Vagina (tissue), 2 donors: ENCODE measurements at regions not wholly inside any gene's neighbourhood (a gene's known extent, or its start where the extent isn't known, plus 50 kb on each side); places are given as distances from the start of the nearest gene placed in this dataset.

ENCODE experiments used
- DNase-seq, 2 donors: peaks; one replicate each; pipeline ENCODE4 v3.0.0-alpha.2; 2017; ENCODE audit errors: extremely low spot score in 2 of 2
- H3K27ac ChIP-seq: fragments of 200-600 bp; sonication (generic); one replicate; pipeline ENCODE4 v1.5.1; 2019
- H3K27me3 ChIP-seq: fragments of 200-600 bp; sonication (generic); one replicate; pipeline ENCODE4 v1.5.1; 2019
- H3K36me3 ChIP-seq, 2 donors: fragments of 200-600 bp; sonication (generic); one replicate each; pipeline ENCODE4 v1.5.1; 2017 to 2019
- H3K4me1 ChIP-seq: fragments of 200-600 bp; sonication (generic); one replicate; pipeline ENCODE4 v1.5.1; 2019
- H3K4me3 ChIP-seq, 2 donors: fragments of 200-600 bp; sonication (generic); 1 replicate in 1 of 2; 2 replicates in 1 of 2; pipeline ENCODE4 v1.5.1; 2016 to 2019
- H3K9me3 ChIP-seq: fragments of 200-600 bp; sonication (generic); one replicate; pipeline ENCODE4 v1.5.1; 2019
- CTCF ChIP-seq, 3 experiments: fragments of 450-650 bp in 2 of 3; fragments of 200-600 bp in 1 of 3; sonication (generic) in 1 of 3; IDR thresholded peaks; one replicate each; pipeline ENCODE4 v1.5.1; 2017 to 2019; ENCODE audit warnings: antibody characterized with exemption in 3 of 3, mild to moderate bottlenecking in 2 of 3, moderate library complexity in 2 of 3
- POLR2A ChIP-seq, 2 donors: fragments of 450-650 bp; IDR thresholded peaks; one replicate each; pipeline ENCODE4 v1.6.1; 2017; ENCODE audit warnings: antibody characterized with exemption in 2 of 2, mild to moderate bottlenecking in 2 of 2, moderate library complexity in 2 of 2
- POLR2AphosphoS5 ChIP-seq, 2 donors: sonication (generic); formaldehyde crosslinking; IDR thresholded peaks; one replicate each; pipeline ENCODE4 v1.9.0; 2017; ENCODE audit warnings: antibody characterized with exemption in 2 of 2, mild to moderate bottlenecking in 2 of 2, low read depth in 1 of 2; ENCODE audit not compliant: insufficient read depth in 1 of 2
- intact Hi-C: fragments of 100-400 bp; cut with DNase I; formaldehyde crosslinking; loops from one replicate; pipeline ENCODE4 v1.15.1; 2023

DNA sequence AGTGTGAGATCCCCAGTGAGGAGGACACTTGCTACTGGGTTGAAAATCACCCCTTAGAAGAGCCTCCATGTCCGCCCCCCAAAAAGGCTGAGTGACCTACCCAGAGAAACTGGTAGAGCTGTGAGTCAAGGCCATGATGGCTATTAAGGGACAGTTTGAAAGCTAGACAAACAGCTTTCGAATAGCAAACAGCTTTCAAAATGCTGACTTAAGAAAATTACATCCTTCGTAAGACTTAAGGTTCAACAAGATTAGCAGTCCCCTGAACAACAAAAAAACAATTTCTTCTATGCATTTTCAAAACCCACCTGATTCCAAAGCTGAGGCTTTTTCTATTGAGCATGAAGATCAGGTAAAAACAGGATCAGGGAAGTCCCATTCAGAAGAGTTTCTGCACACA, 269.7 kb upstream of the SOX2 start:
- H3K4me3 ChIP-seq: no peak overlapping the region
- no peak for DNase-seq
- no peaks in the 10 kb centered on the region for H3K36me3 ChIP-seq
- intact Hi-C loops: no loop called here
- H3K27me3 ChIP-seq: no peaks in the 10 kb centered on the region
- H3K27ac ChIP-seq: no peak overlapping the region
- no peaks in the 10 kb centered on the region for H3K9me3 ChIP-seq
- no peaks in the 10 kb centered on the region for H3K4me1 ChIP-seq
- TF ChIP-seq POLR2AphosphoS5 (IDR thresholded peaks at IDR 0.05; ENCODE audit: insufficient read depth in 1 of 2, low read depth in 1 of 2) (no peak), POLR2A (IDR thresholded peaks at IDR 0.05) (no peak), CTCF (IDR thresholded peaks at IDR 0.05) (no peak)

GRCh38 chr3:181432992-181433391, 278.7 kb upstream of the SOX2 start:
- no peaks in the 10 kb centered on the region for H3K4me1 ChIP-seq
- intact Hi-C loops: no loop called here
- H3K9me3 ChIP-seq: no peaks in the 10 kb centered on the region
- no peak overlapping the region for H3K27ac ChIP-seq
- H3K27me3 ChIP-seq: no peaks in the 10 kb centered on the region
- TF ChIP-seq CTCF (IDR thresholded peaks at IDR 0.05) (no peak), POLR2AphosphoS5 (IDR thresholded peaks at IDR 0.05; ENCODE audit: insufficient read depth in 1 of 2, low read depth in 1 of 2) (no peak), POLR2A (IDR thresholded peaks at IDR 0.05) (no peak)
- no peak overlapping the region for H3K4me3 ChIP-seq
- DNase-seq: no peak
- H3K36me3 ChIP-seq: no peaks in the 10 kb centered on the region

DNA sequence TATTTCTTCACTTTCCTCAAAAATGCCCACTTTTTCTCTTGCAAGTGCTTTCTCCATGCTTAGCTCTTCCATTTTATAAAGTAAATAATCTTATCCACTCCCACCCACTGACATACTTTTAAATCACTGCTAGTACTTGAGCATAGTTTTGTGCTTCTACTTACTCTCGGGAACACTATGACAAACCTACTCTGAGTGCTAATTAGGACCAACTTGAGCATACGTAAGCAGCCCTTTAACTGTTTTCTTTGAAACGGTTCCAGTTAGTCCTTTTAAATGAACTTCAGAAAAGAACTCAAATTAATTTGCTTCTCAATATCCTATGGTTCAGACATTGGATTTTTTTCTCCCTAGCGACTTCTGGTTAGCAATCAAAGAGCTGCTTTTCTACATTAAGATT, 280.0 kb upstream of the SOX2 start:
- Histone ChIP-seq H3K4me3 (no peak overlapping the region), H3K27ac (no peak overlapping the region), H3K27me3 (no peaks in the 10 kb centered on the region), H3K4me1 (no peaks in the 10 kb centered on the region), H3K36me3 (no peaks in the 10 kb centered on the region), H3K9me3 (no peaks in the 10 kb centered on the region)
- DNase-seq: no peak
- intact Hi-C loops: no loop called here
- TF ChIP-seq POLR2AphosphoS5 (IDR thresholded peaks at IDR 0.05; ENCODE audit: insufficient read depth in 1 of 2, low read depth in 1 of 2): no peak
- no peak for TF ChIP-seq CTCF (IDR thresholded peaks at IDR 0.05)
- TF ChIP-seq POLR2A (IDR thresholded peaks at IDR 0.05): no peak

- Histone ChIP-seq H3K9me3 (no peaks in the 10 kb centered on the region), H3K36me3 (no peaks in the 10 kb centered on the region), H3K27ac (no peak overlapping the region), H3K4me1 (no peaks in the 10 kb centered on the region), H3K4me3 (no peak overlapping the region), H3K27me3 (no peaks in the 10 kb centered on the region)
- no peak for DNase-seq
- intact Hi-C loops: no loop called here
- no peak for TF ChIP-seq CTCF (IDR thresholded peaks at IDR 0.05)
- TF ChIP-seq POLR2A (IDR thresholded peaks at IDR 0.05): no peak
- TF ChIP-seq POLR2AphosphoS5 (IDR thresholded peaks at IDR 0.05; ENCODE audit: insufficient read depth in 1 of 2, low read depth in 1 of 2): no peak
Observed at GRCh38 chr3:181425074-181425473, 286.7 kb upstream of the SOX2 start.

DNA sequence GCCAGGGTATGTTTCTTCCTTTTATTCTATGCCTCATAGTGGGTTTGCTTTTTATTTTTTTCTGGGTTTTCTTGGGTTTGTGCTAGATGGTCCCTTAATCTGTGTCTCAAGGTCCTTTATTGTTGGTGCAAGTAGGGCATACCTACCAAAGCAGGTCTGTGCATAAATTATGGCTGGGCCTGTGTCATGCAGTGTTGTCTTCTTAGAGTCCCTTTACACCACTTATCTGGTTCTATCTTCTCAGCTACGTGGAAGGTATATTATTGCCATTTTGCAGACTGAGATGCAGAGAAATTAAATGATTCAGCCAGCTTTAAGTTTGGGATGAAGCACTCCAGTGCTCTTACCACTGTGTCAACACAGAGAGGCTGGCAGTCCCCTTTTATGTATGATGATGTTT, 293.5 kb upstream of the SOX2 start:
- H3K4me1 ChIP-seq: no peaks in the 10 kb centered on the region
- H3K4me3 ChIP-seq: no peak overlapping the region
- TF ChIP-seq POLR2A (IDR thresholded peaks at IDR 0.05): no peak
- no peak for TF ChIP-seq CTCF (IDR thresholded peaks at IDR 0.05)
- TF ChIP-seq POLR2AphosphoS5 (IDR thresholded peaks at IDR 0.05; ENCODE audit: insufficient read depth in 1 of 2, low read depth in 1 of 2): no peak
- H3K27ac ChIP-seq: no peak overlapping the region
- H3K27me3 ChIP-seq: no peaks in the 10 kb centered on the region
- no peaks in the 10 kb centered on the region for H3K36me3 ChIP-seq
- intact Hi-C loops: no loop called here
- no peak for DNase-seq
- no peaks in the 10 kb centered on the region for H3K9me3 ChIP-seq
